SU-DHL-6 (cell line): ENCODE measurements at regions not wholly inside any gene's neighbourhood (a gene's known extent, or its start where the extent isn't known, plus 50 kb on each side); places are given as distances from the start of the nearest gene placed in this dataset.

Source experiments
- H2AFZ ChIP-seq: fragments of 200-600 bp; sonication (generic); 2 replicates; pipeline ENCODE4 v1.6.1; 2014; ENCODE audit warnings: low read depth, mild to moderate bottlenecking, moderate library complexity, mixed read lengths, antibody characterized with exemption, low read length; ENCODE audit not compliant: severe bottlenecking
- H3F3A ChIP-seq: fragments of 200-600 bp; shearing (Covaris generic); 2 replicates; pipeline ENCODE4 v1.6.0; 2016; ENCODE audit warnings: antibody characterized with exemption, mild to moderate bottlenecking; ENCODE audit not compliant: insufficient read depth
- H3K27ac ChIP-seq: fragments of 200-600 bp; sonication (generic); 2 replicates; pipeline ENCODE4 v1.5.1; 2016; ENCODE audit warnings: low read depth, mild to moderate bottlenecking, low read length, moderate library complexity, mixed read lengths
- H3K27me3 ChIP-seq: fragments of 200-600 bp; sonication (generic), shearing (Covaris generic); 2 replicates; pipeline ENCODE4 v1.6.0; 2014; ENCODE audit warnings: mild to moderate bottlenecking, low read length
- H3K36me3 ChIP-seq: fragments of 200-600 bp; sonication (generic); 2 replicates; pipeline ENCODE4 v1.6.1; 2014; ENCODE audit warnings: mild to moderate bottlenecking, low read length, mixed read lengths
- H3K4me2 ChIP-seq: fragments of 300-600, 200-600 bp; shearing (Covaris generic), sonication (generic); 2 replicates; pipeline ENCODE4 v1.6.0; 2014; ENCODE audit warnings: low read length, low read depth, mild to moderate bottlenecking; ENCODE audit not compliant: poor library complexity, severe bottlenecking
- H3K4me3 ChIP-seq: fragments of 200-600 bp; sonication (generic); 2 replicates; pipeline ENCODE4 v1.5.1; 2014; ENCODE audit warnings: antibody characterized with exemption, low read length, mild to moderate bottlenecking, mixed read lengths; ENCODE audit not compliant: insufficient read depth, poor library complexity, severe bottlenecking
- H3K79me2 ChIP-seq: fragments of 200-600 bp; sonication (generic); 2 replicates; pipeline ENCODE4 v1.6.1; 2014; ENCODE audit warnings: mild to moderate bottlenecking, low read length, moderate library complexity; ENCODE audit not compliant: insufficient read depth
- H3K9ac ChIP-seq: fragments of 200-600 bp; sonication (generic); 2 replicates; pipeline ENCODE4 v1.7.0; 2014; ENCODE audit warnings: mild to moderate bottlenecking, low read length
- H3K9me2 ChIP-seq: fragments of 200-600 bp; sonication (generic); replicated peaks from 2 replicates; pipeline ENCODE4 v1.6.1; 2014; ENCODE audit warnings: low read length; ENCODE audit not compliant: insufficient read depth
- H3K9me3 ChIP-seq: fragments of 200-600 bp; sonication (generic); 2 replicates; pipeline ENCODE4 v1.6.1; 2014; ENCODE audit warnings: low read length, mixed read lengths; ENCODE audit not compliant: insufficient read depth
- H4K20me1 ChIP-seq: fragments of 200-600 bp; sonication (generic); 2 replicates; pipeline ENCODE4 v1.6.1; 2014; ENCODE audit warnings: low read depth, mild to moderate bottlenecking, antibody characterized with exemption, low read length, moderate library complexity, mixed read lengths
- CTCF ChIP-seq: fragments of 200-600 bp; sonication (generic); IDR thresholded peaks from one replicate; pipeline ENCODE4 v1.5.1; 2017; ENCODE audit warnings: antibody characterized with exemption, mild to moderate bottlenecking, low read length, moderate library complexity; ENCODE audit not compliant: insufficient read depth, poor library complexity, severe bottlenecking
- EZH2phosphoT487 ChIP-seq: fragments of 200-600 bp; sonication (generic), shearing (Covaris generic); conservative IDR thresholded peaks from 2 replicates; pipeline ENCODE4 v1.6.1; 2018; ENCODE audit warnings: mild to moderate bottlenecking, antibody characterized with exemption, low read length, moderate library complexity, mixed read lengths

- Histone ChIP-seq H3K36me3 (no peaks in the 10 kb centered on the region), H4K20me1 (no peaks in the 10 kb centered on the region), H3K27ac (no peak overlapping the region), H2AFZ (no peak overlapping the region), H3K79me2 (no peaks in the 10 kb centered on the region), H3K4me3 (no peak overlapping the region), H3K4me2 (no peak overlapping the region), H3F3A (no peaks in the 10 kb centered on the region), H3K27me3 (no peaks in the 10 kb centered on the region), H3K9ac (no peak overlapping the region), H3K9me2 (no peaks in the 10 kb centered on the region), H3K9me3 (no peaks in the 10 kb centered on the region)
- no peak for TF ChIP-seq CTCF
- TF ChIP-seq EZH2phosphoT487: no peak
These were observed 1341.5 kb upstream of the ACVR2A start for GRCh38 chr2:146503366-146503765.

- Histone ChIP-seq H4K20me1 (no peaks in the 10 kb centered on the region), H3F3A (no peaks in the 10 kb centered on the region), H3K9me3 (peaks cover 4% of the 10 kb centered on the region; the same call in 1 of the 2 replicates), H3K36me3 (no peaks in the 10 kb centered on the region), H3K27ac (no peak overlapping the region), H3K79me2 (no peaks in the 10 kb centered on the region), H3K4me2 (no peak overlapping the region), H3K9ac (no peak overlapping the region), H2AFZ (no peak overlapping the region), H3K4me3 (no peak overlapping the region), H3K27me3 (no peaks in the 10 kb centered on the region), H3K9me2 (no peaks in the 10 kb centered on the region)
- TF ChIP-seq CTCF (no peak), EZH2phosphoT487 (no peak)
These were observed 1348.6 kb upstream of the ACVR2A start for GRCh38 chr2:146496248-146496647.

- TF ChIP-seq CTCF (no peak), EZH2phosphoT487 (no peak)
- Histone ChIP-seq H3K9me2 (no peaks in the 10 kb centered on the region), H4K20me1 (no peaks in the 10 kb centered on the region), H3K79me2 (no peaks in the 10 kb centered on the region), H3K36me3 (no peaks in the 10 kb centered on the region), H3K4me2 (no peak overlapping the region), H2AFZ (no peak overlapping the region), H3K27ac (no peak overlapping the region), H3K9me3 (peaks cover 3% of the 10 kb centered on the region; the same call in 1 of the 2 replicates), H3K9ac (no peak overlapping the region), H3F3A (no peaks in the 10 kb centered on the region), H3K27me3 (no peaks in the 10 kb centered on the region), H3K4me3 (no peak overlapping the region)
These were observed 1355.4 kb upstream of the ACVR2A start for GRCh38 chr2:146489386-146489785.
